Spleen (tissue), 7 donors: ENCODE measurements at regions not wholly inside any gene's neighbourhood (a gene's known extent, or its start where the extent isn't known, plus 50 kb on each side); places are given as distances from the start of the nearest gene placed in this dataset.

Experiments used
- POLR2A ChIP-seq, 3 donors: fragments of 450-650 bp; IDR thresholded peaks; one replicate each; pipeline ENCODE4 v1.5.1; 2017; ENCODE audit warnings: antibody characterized with exemption in 3 of 3, mild to moderate bottlenecking in 1 of 3
- TF ChIP-seq, protein P1 (sequence below), 11 experiments: fragments of 200-600 bp in 7 of 11; fragments of 450-650 bp in 4 of 11; sonication (generic) in 4 of 11; IDR thresholded peaks in 8 of 11; conservative IDR thresholded peaks in 3 of 11; 1 replicate in 7 of 11; 2 replicates in 4 of 11; pipeline versions ENCODE4 v1.4.0 to v1.8.0; 2016 to 2021; ENCODE audit warnings: antibody characterized with exemption in 11 of 11, inconsistent platforms in 4 of 11, mild to moderate bottlenecking in 1 of 11
- donor health status: DM: no; HTN: no; CAD: no; lungs with moderate emphysema.
- donor health status: DM: no; HTN: no; CAD: no.
- donor health status: DM: no; HTN: no; CAD: no.

GRCh38 chr5:96226941-96227552 is 206.0 kb downstream of the PCSK1 start:
- TF ChIP-seq, protein P1, sequence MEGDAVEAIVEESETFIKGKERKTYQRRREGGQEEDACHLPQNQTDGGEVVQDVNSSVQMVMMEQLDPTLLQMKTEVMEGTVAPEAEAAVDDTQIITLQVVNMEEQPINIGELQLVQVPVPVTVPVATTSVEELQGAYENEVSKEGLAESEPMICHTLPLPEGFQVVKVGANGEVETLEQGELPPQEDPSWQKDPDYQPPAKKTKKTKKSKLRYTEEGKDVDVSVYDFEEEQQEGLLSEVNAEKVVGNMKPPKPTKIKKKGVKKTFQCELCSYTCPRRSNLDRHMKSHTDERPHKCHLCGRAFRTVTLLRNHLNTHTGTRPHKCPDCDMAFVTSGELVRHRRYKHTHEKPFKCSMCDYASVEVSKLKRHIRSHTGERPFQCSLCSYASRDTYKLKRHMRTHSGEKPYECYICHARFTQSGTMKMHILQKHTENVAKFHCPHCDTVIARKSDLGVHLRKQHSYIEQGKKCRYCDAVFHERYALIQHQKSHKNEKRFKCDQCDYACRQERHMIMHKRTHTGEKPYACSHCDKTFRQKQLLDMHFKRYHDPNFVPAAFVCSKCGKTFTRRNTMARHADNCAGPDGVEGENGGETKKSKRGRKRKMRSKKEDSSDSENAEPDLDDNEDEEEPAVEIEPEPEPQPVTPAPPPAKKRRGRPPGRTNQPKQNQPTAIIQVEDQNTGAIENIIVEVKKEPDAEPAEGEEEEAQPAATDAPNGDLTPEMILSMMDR (IDR thresholded peaks at IDR 0.05 in 8 of 11, conservative IDR thresholded peaks at IDR 0.05 in 3 of 11): no peak
- TF ChIP-seq POLR2A (IDR thresholded peaks at IDR 0.05): no peak
